CD14-positive monocyte (primary cell): ENCODE measurements at regions not wholly inside any gene's neighbourhood (a gene's known extent, or its start where the extent isn't known, plus 50 kb on each side); places are given as distances from the start of the nearest gene placed in this dataset.
"Not testable (repeated sequence)": the region's sequence is repeated elsewhere in the genome, so short reads cannot be mapped to it uniquely, and the experiment has no call there.

Source experiments
- DNase-seq, 3 donors: peaks; one replicate each; pipeline ENCODE4 v3.0.0-alpha.2; 2011 to 2022
- H2AFZ ChIP-seq: 2 replicates; pipeline ENCODE4 v1.6.0; 2012; ENCODE audit warnings: mild to moderate bottlenecking, low read depth, low read length, inconsistent platforms; ENCODE audit not compliant: insufficient read depth, poor library complexity, severe bottlenecking
- H3K27ac ChIP-seq, 2 donors: 1 replicate in 1 of 2; 2 replicates in 1 of 2; pipeline ENCODE4 v1.5.1; 2012 to 2013; ENCODE audit warnings: low read length in 2 of 2, control low read depth in 1 of 2, inconsistent platforms in 1 of 2, low read depth in 1 of 2, mild to moderate bottlenecking in 1 of 2
- H3K27me3 ChIP-seq, 2 donors: one replicate each; pipeline versions ENCODE4 v1.6.0 to v1.6.1; 2011 to 2013; ENCODE audit warnings: low read length in 2 of 2; ENCODE audit not compliant: control insufficient read depth in 2 of 2, insufficient read depth in 2 of 2
- H3K36me3 ChIP-seq, 2 donors: replicated peaks in 1 of 2; 1 replicate in 1 of 2; 2 replicates in 1 of 2; pipeline versions ENCODE4 v1.5.1 to v1.6.1; 2012 to 2013; ENCODE audit warnings: low read length in 2 of 2, control low read depth in 1 of 2, inconsistent platforms in 1 of 2, mild to moderate bottlenecking in 1 of 2; ENCODE audit not compliant: insufficient read depth in 2 of 2, control insufficient read depth in 1 of 2
- H3K4me1 ChIP-seq, 2 donors: 1 replicate in 1 of 2; 2 replicates in 1 of 2; pipeline versions ENCODE4 v1.5.1 to v1.6.1; 2012 to 2013; ENCODE audit warnings: low read length in 2 of 2, control low read depth in 1 of 2, inconsistent platforms in 1 of 2, mild to moderate bottlenecking in 1 of 2, moderate library complexity in 1 of 2; ENCODE audit not compliant: insufficient read depth in 2 of 2, control insufficient read depth in 1 of 2
- H3K4me2 ChIP-seq: replicated peaks from 2 replicates; pipeline ENCODE3; 2012; ENCODE audit warnings: low read length, moderate library complexity, mild to moderate bottlenecking; ENCODE audit not compliant: poor library complexity, severe bottlenecking; ENCODE audit errors: extremely low read depth
- H3K4me3 ChIP-seq, 3 experiments: fragments of 200-600 bp in 1 of 3; sonication (generic) in 1 of 3; replicated peaks in 1 of 3; 1 replicate in 2 of 3; 2 replicates in 1 of 3; pipeline ENCODE4 v1.5.1; 2011 to 2013; ENCODE audit warnings: low read length in 3 of 3, mild to moderate bottlenecking in 3 of 3, control low read depth in 2 of 3, low read depth in 2 of 3, inconsistent platforms in 1 of 3, moderate library complexity in 1 of 3
- H3K79me2 ChIP-seq: 2 replicates; pipeline ENCODE4 v1.6.0; 2012; ENCODE audit warnings: mild to moderate bottlenecking, control low read depth, inconsistent platforms, low read length, moderate library complexity; ENCODE audit not compliant: insufficient read depth
- H3K9ac ChIP-seq: 2 replicates; pipeline ENCODE4 v1.6.0; 2017; ENCODE audit warnings: low read length, mild to moderate bottlenecking; ENCODE audit not compliant: insufficient read depth, poor library complexity, severe bottlenecking
- H3K9me3 ChIP-seq, 2 donors: replicated peaks in 1 of 2; 1 replicate in 1 of 2; 2 replicates in 1 of 2; pipeline versions ENCODE4 v1.5.1 to v1.6.1; 2012 to 2013; ENCODE audit warnings: low read length in 2 of 2, control low read depth in 1 of 2; ENCODE audit not compliant: control insufficient read depth in 1 of 2, insufficient read depth in 1 of 2
- H4K20me1 ChIP-seq: 2 replicates; pipeline ENCODE4 v1.6.0; 2012; ENCODE audit warnings: mild to moderate bottlenecking, low read length, control low read depth, moderate library complexity; ENCODE audit not compliant: insufficient read depth
- H3K27ac Mint-ChIP-seq, 7 donors: one replicate each; pipeline ENCODE4 v1.8.0; 2020; ENCODE audit warnings: mild to moderate bottlenecking in 7 of 7, mixed read lengths in 7 of 7, moderate library complexity in 6 of 7, inconsistent platforms in 2 of 7
- H3K27me3 Mint-ChIP-seq, 3 donors: one replicate each; pipeline ENCODE4 v1.8.0; 2021 to 2022; ENCODE audit warnings: low read depth in 3 of 3, mild to moderate bottlenecking in 3 of 3, mixed read lengths in 3 of 3, moderate library complexity in 3 of 3, inconsistent platforms in 1 of 3
- H3K36me3 Mint-ChIP-seq, 2 donors: one replicate each; pipeline ENCODE4 v1.8.0; 2020; ENCODE audit warnings: mixed read lengths in 2 of 2, inconsistent platforms in 1 of 2, mild to moderate bottlenecking in 1 of 2
- H3K4me1 Mint-ChIP-seq: one replicate; pipeline ENCODE4 v1.8.0; 2020; ENCODE audit warnings: mild to moderate bottlenecking, mixed read lengths
- H3K4me3 Mint-ChIP-seq, 2 donors: one replicate each; pipeline ENCODE4 v1.8.0; 2020; ENCODE audit warnings: mild to moderate bottlenecking in 2 of 2, mixed read lengths in 2 of 2, moderate library complexity in 1 of 2
- H3K9me3 Mint-ChIP-seq, 7 donors: one replicate each; pipeline ENCODE4 v1.8.0; 2020 to 2022; ENCODE audit warnings: mixed read lengths in 7 of 7, mild to moderate bottlenecking in 6 of 7, moderate library complexity in 6 of 7, inconsistent platforms in 2 of 7
- CTCF ChIP-seq: fragments of 200-600 bp; IDR thresholded peaks from one replicate; pipeline ENCODE4 v1.8.0; 2022; ENCODE audit warnings: antibody characterized with exemption, mild to moderate bottlenecking
- WGBS: methylation state at CpG from one replicate; pipeline ENCODE4 v1.1.5; 2013; ENCODE audit warnings: missing lambda C conversion rate; ENCODE audit not compliant: insufficient coverage; 5-methylcytosine and 5-hydroxymethylcytosine counted together
- intact Hi-C, 2 donors: fragments of 100-400 bp; cut with micrococcal nuclease; formaldehyde crosslinking; loops; one replicate each; pipeline versions ENCODE4 v1.15.0 to v1.15.1; 2023

DNA sequence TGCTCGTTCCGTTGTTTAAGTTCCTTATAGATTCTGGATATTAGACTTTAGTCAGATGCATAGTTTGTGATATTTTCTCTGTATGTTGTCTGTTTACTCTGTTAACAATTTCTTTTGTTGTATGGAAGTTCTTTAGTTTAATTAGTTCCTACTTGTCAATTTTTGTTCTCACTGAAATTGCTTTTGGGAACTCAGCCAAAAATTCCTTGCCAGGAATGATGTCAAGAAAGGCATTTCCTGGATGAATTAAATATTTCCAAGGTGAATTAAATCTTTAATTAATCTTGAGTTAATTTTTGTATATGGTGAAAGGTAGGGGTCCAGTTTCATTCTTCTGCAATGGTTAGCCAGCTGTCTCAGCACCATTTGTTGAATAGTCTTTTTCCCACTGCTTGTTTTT lies 406.2 kb upstream of the NOX3 start:
- Histone ChIP-seq H4K20me1 (no peaks in the 10 kb centered on the region), H3K9me3 (peaks cover 9 to 12% of the 10 kb centered on the region in 2 donors), H3K4me2 (no peak overlapping the region), H3K79me2 (no peaks in the 10 kb centered on the region), H3K36me3 (no peaks in the 10 kb centered on the region), H3K27me3 (no peaks in the 10 kb centered on the region), H3K4me1 (no peaks in the 10 kb centered on the region), H2AFZ (no peak overlapping the region), H3K9ac (no peak overlapping the region), H3K27ac (no peak overlapping the region), H3K4me3 (no peak overlapping the region)
- Mint-ChIP-seq H3K27ac (no peak overlapping the region), H3K4me3 (no peak overlapping the region), H3K27me3 (peaks cover 0 to 1% (median 0%) of the 10 kb centered on the region in 3 donors), H3K4me1 (no peaks in the 10 kb centered on the region), H3K36me3 (no peaks in the 10 kb centered on the region), H3K9me3 (peaks cover 17 to 42% (median 26%) of the 10 kb centered on the region in 7 donors)
- 100% methylated on average over 2 of the region's 2 CpGs for WGBS
- intact Hi-C loops = no loop called here
- no peak for DNase-seq
- no peak for TF ChIP-seq CTCF

GRCh38 chr6:155858906-155859305 lies 403.3 kb upstream of the NOX3 start:
- H3K27me3 Mint-ChIP-seq, H3K4me3 ChIP-seq, H3K27ac Mint-ChIP-seq, H3K36me3 Mint-ChIP-seq, H3K9ac ChIP-seq, H3K4me1 Mint-ChIP-seq, H3K79me2 ChIP-seq, intact Hi-C loops, H3K4me3 Mint-ChIP-seq, H4K20me1 ChIP-seq, H3K4me1 ChIP-seq, DNase-seq, H3K27me3 ChIP-seq, H3K9me3 ChIP-seq, H2AFZ ChIP-seq, H3K27ac ChIP-seq, H3K36me3 ChIP-seq, H3K4me2 ChIP-seq: not testable (repeated sequence)
- peaks cover 8 to 29% (median 20%) of the 10 kb centered on the region in 7 donors for H3K9me3 Mint-ChIP-seq
- 89% methylated on average over 4 of the region's 4 CpGs for WGBS
